HAP-1 (cell line): ENCODE measurements at regions not wholly inside any gene's neighbourhood (a gene's known extent, or its start where the extent isn't known, plus 50 kb on each side); places are given as distances from the start of the nearest gene placed in this dataset.

Experiments
- DNase-seq, 2 experiments: peaks; one replicate each; pipeline ENCODE4 v3.0.0-alpha.2; 2016 to 2020; ENCODE audit warnings: low spot score in 2 of 2
- H3K27me3 ChIP-seq: fragments of 250-450 bp; sonication (Bioruptor Pico); 2 replicates; pipeline ENCODE4 v1.5.1; 2020; ENCODE audit warnings: low read depth, mild to moderate bottlenecking, moderate library complexity
- H3K36me3 ChIP-seq: fragments of 250-450 bp; sonication (Bioruptor Pico); replicated peaks from 2 replicates; pipeline ENCODE4 v1.5.1; 2020; ENCODE audit warnings: mild to moderate bottlenecking
- H3K4me1 ChIP-seq: fragments of 250-450 bp; sonication (Bioruptor Pico); 2 replicates; pipeline ENCODE4 v1.5.1; 2020; ENCODE audit warnings: mild to moderate bottlenecking
- H3K4me3 ChIP-seq: fragments of 250-450 bp; sonication (Bioruptor Pico); 2 replicates; pipeline ENCODE4 v1.5.1; 2020; ENCODE audit warnings: mild to moderate bottlenecking, moderate library complexity
- H3K9me3 ChIP-seq: fragments of 250-450 bp; sonication (Bioruptor Pico); 2 replicates; pipeline ENCODE4 v1.5.1; 2020; ENCODE audit warnings: mild to moderate bottlenecking, moderate library complexity
- in situ Hi-C: fragments of 300-500 bp; cut with MboI; formaldehyde crosslinking; loops from 3 replicates; pipeline ENCODE4 v1.14.3; 2020; ENCODE audit warnings: low sequenced_read_pairs, inconsistent platforms, mixed read lengths

- in situ Hi-C loops, result no loop called here
- no peaks in the 10 kb centered on the region for H3K4me1 ChIP-seq
- no peaks in the 10 kb centered on the region; the same call in 1 of the 2 replicates for H3K27me3 ChIP-seq
- no peak for DNase-seq
- no peaks in the 10 kb centered on the region for H3K9me3 ChIP-seq
- no peaks in the 10 kb centered on the region for H3K36me3 ChIP-seq
- H3K4me3 ChIP-seq, result no peak overlapping the region
Measured at GRCh38 chr18:54052259-54052658, 172.2 kb downstream of the MBD2 start.

GRCh38 chr18:54043484-54044251, 180.8 kb downstream of the MBD2 start:
- H3K36me3 ChIP-seq, result no peaks in the 10 kb centered on the region
- no peak for DNase-seq
- in situ Hi-C loops, result no loop called here
- no peaks in the 10 kb centered on the region for H3K9me3 ChIP-seq
- no peak overlapping the region for H3K4me3 ChIP-seq
- no peaks in the 10 kb centered on the region for H3K27me3 ChIP-seq
- no peaks in the 10 kb centered on the region for H3K4me1 ChIP-seq

- no peak for DNase-seq
- Histone ChIP-seq H3K9me3 (no peaks in the 10 kb centered on the region), H3K4me3 (no peak overlapping the region), H3K36me3 (no peaks in the 10 kb centered on the region), H3K27me3 (no peaks in the 10 kb centered on the region), H3K4me1 (no peaks in the 10 kb centered on the region)
- in situ Hi-C loops, result no loop called here
Measured at GRCh38 chr18:54035927-54036326, 188.5 kb downstream of the MBD2 start.

- Histone ChIP-seq H3K4me3 (no peak overlapping the region), H3K9me3 (no peaks in the 10 kb centered on the region), H3K4me1 (no peaks in the 10 kb centered on the region), H3K36me3 (no peaks in the 10 kb centered on the region), H3K27me3 (no peaks in the 10 kb centered on the region)
- no peak for DNase-seq
- in situ Hi-C loops, result no loop called here
Measured at GRCh38 chr18:54033052-54033451, 191.4 kb downstream of the MBD2 start.

- H3K9me3 ChIP-seq, result no peaks in the 10 kb centered on the region
- no peak for DNase-seq
- H3K4me3 ChIP-seq, result no peak overlapping the region
- no peaks in the 10 kb centered on the region for H3K27me3 ChIP-seq
- in situ Hi-C loops, result no loop called here
- H3K4me1 ChIP-seq, result no peaks in the 10 kb centered on the region
- H3K36me3 ChIP-seq, result no peaks in the 10 kb centered on the region
Measured at GRCh38 chr18:54032412-54032811, 192.1 kb downstream of the MBD2 start.

- DNase-seq, result no peak
- Histone ChIP-seq H3K27me3 (no peaks in the 10 kb centered on the region), H3K4me1 (no peaks in the 10 kb centered on the region), H3K9me3 (no peaks in the 10 kb centered on the region), H3K4me3 (no peak overlapping the region), H3K36me3 (no peaks in the 10 kb centered on the region)
- in situ Hi-C loops, result no loop called here
Measured at GRCh38 chr18:54031243-54031642, 193.2 kb downstream of the MBD2 start.

- in situ Hi-C loops, result no loop called here
- Histone ChIP-seq H3K36me3 (no peaks in the 10 kb centered on the region), H3K4me1 (no peaks in the 10 kb centered on the region), H3K9me3 (no peaks in the 10 kb centered on the region), H3K27me3 (no peaks in the 10 kb centered on the region), H3K4me3 (no peak overlapping the region)
- DNase-seq, result no peak
Measured at GRCh38 chr18:54030434-54030833, 194.0 kb downstream of the MBD2 start.

GRCh38 chr18:54023471-54023870, 201.0 kb downstream of the MBD2 start:
- in situ Hi-C loops, result no loop called here
- Histone ChIP-seq H3K4me1 (no peaks in the 10 kb centered on the region), H3K4me3 (no peak overlapping the region), H3K27me3 (no peaks in the 10 kb centered on the region), H3K9me3 (no peaks in the 10 kb centered on the region), H3K36me3 (no peaks in the 10 kb centered on the region)
- no peak for DNase-seq

- no peaks in the 10 kb centered on the region for H3K9me3 ChIP-seq
- in situ Hi-C loops, result no loop called here
- H3K27me3 ChIP-seq, result no peaks in the 10 kb centered on the region
- no peaks in the 10 kb centered on the region for H3K4me1 ChIP-seq
- DNase-seq, result no peak
- no peaks in the 10 kb centered on the region for H3K36me3 ChIP-seq
- H3K4me3 ChIP-seq, result no peak overlapping the region
Measured at GRCh38 chr18:54020966-54021365, 203.5 kb downstream of the MBD2 start.

GRCh38 chr18:54020156-54020745, 204.2 kb downstream of the MBD2 start:
- no peaks in the 10 kb centered on the region for H3K36me3 ChIP-seq
- in situ Hi-C loops, result no loop called here
- H3K9me3 ChIP-seq, result no peaks in the 10 kb centered on the region
- H3K4me3 ChIP-seq, result no peak overlapping the region
- no peak for DNase-seq
- no peaks in the 10 kb centered on the region for H3K4me1 ChIP-seq
- no peaks in the 10 kb centered on the region for H3K27me3 ChIP-seq

GRCh38 chr18:54019641-54020040, 204.8 kb downstream of the MBD2 start:
- no peaks in the 10 kb centered on the region for H3K36me3 ChIP-seq
- no peak for DNase-seq
- H3K4me1 ChIP-seq, result no peaks in the 10 kb centered on the region
- H3K4me3 ChIP-seq, result no peak overlapping the region
- in situ Hi-C loops, result no loop called here
- no peaks in the 10 kb centered on the region for H3K9me3 ChIP-seq
- no peaks in the 10 kb centered on the region for H3K27me3 ChIP-seq

GRCh38 chr18:54013452-54013851, 211.0 kb downstream of the MBD2 start:
- Histone ChIP-seq H3K4me3 (no peak overlapping the region), H3K27me3 (no peaks in the 10 kb centered on the region), H3K9me3 (no peaks in the 10 kb centered on the region), H3K36me3 (no peaks in the 10 kb centered on the region), H3K4me1 (no peaks in the 10 kb centered on the region)
- DNase-seq, result no peak
- in situ Hi-C loops, result no loop called here

- Histone ChIP-seq H3K4me3 (no peak overlapping the region), H3K4me1 (no peaks in the 10 kb centered on the region), H3K36me3 (no peaks in the 10 kb centered on the region), H3K27me3 (peaks cover 3% of the 10 kb centered on the region; the same call in 1 of the 2 replicates), H3K9me3 (no peaks in the 10 kb centered on the region)
- no peak for DNase-seq
- in situ Hi-C loops, result no loop called here
Measured at GRCh38 chr18:54004828-54005227, 219.6 kb downstream of the MBD2 start.

GRCh38 chr18:54003195-54003594, 221.3 kb downstream of the MBD2 start:
- peaks cover 3% of the 10 kb centered on the region; the same call in 1 of the 2 replicates for H3K27me3 ChIP-seq
- H3K4me1 ChIP-seq, result no peaks in the 10 kb centered on the region
- no peak overlapping the region for H3K4me3 ChIP-seq
- DNase-seq, result no peak
- no peaks in the 10 kb centered on the region for H3K36me3 ChIP-seq
- in situ Hi-C loops, result no loop called here
- no peaks in the 10 kb centered on the region for H3K9me3 ChIP-seq
